ENCODE measurements at regions not wholly inside any gene's neighbourhood (a gene's known extent, or its start where the extent isn't known, plus 50 kb on each side); places are given as distances from the start of the nearest gene placed in this dataset.
A peak's percentile ranks its signal among the peaks of the same experiment; 100 is the strongest.

- H3K9ac ChIP-seq (ENCODE audit: insufficient read length) = no peak overlapping the region
- no peaks in the 10 kb centered on the region for H3K9me3 ChIP-seq (ENCODE audit: low read depth, low read length)
- H3K27ac ChIP-seq = no peak overlapping the region
- DNase-seq (ENCODE audit: low read depth, low spot score) = peak; percentile 34
- H3K4me3 ChIP-seq = no peak overlapping the region
- H3K36me3 ChIP-seq (ENCODE audit: insufficient read depth, low read length) = no peaks in the 10 kb centered on the region
- TF ChIP-seq POLR2AphosphoS5 (IDR thresholded peaks at IDR 0.05; ENCODE audit: borderline replicate concordance, low read depth, low read length) (no peak), EZH2 (IDR thresholded peaks at IDR 0.05) (no peak), FOXP2 (optimal IDR thresholded peaks at IDR 0.05; ENCODE audit: control extremely low read depth, extremely low read length, insufficient read depth) (no peak)
These were observed 245.3 kb downstream of the OGFRL1 start for GRCh38 chr6:71533939-71534379.

GRCh38 chr6:71534921-71535320, 246.3 kb downstream of the OGFRL1 start:
- no peak overlapping the region for H3K9ac ChIP-seq (ENCODE audit: insufficient read length)
- TF ChIP-seq POLR2AphosphoS5 (IDR thresholded peaks at IDR 0.05; ENCODE audit: borderline replicate concordance, low read depth, low read length) = no peak
- TF ChIP-seq EZH2 (IDR thresholded peaks at IDR 0.05) = no peak
- TF ChIP-seq FOXP2 (optimal IDR thresholded peaks at IDR 0.05; ENCODE audit: control extremely low read depth, extremely low read length, insufficient read depth) = no peak
- DNase-seq (ENCODE audit: low read depth, low spot score) = no peak
- H3K4me3 ChIP-seq = no peak overlapping the region
- H3K9me3 ChIP-seq (ENCODE audit: low read depth, low read length) = no peaks in the 10 kb centered on the region
- no peaks in the 10 kb centered on the region for H3K36me3 ChIP-seq (ENCODE audit: insufficient read depth, low read length)
- no peak overlapping the region for H3K27ac ChIP-seq

- H3K4me3 ChIP-seq = no peak overlapping the region
- H3K9ac ChIP-seq (ENCODE audit: insufficient read length) = no peak overlapping the region
- H3K9me3 ChIP-seq (ENCODE audit: low read depth, low read length) = no peaks in the 10 kb centered on the region
- no peak overlapping the region for H3K27ac ChIP-seq
- TF ChIP-seq POLR2AphosphoS5 (IDR thresholded peaks at IDR 0.05; ENCODE audit: borderline replicate concordance, low read depth, low read length) = no peak
- no peak for TF ChIP-seq FOXP2 (optimal IDR thresholded peaks at IDR 0.05; ENCODE audit: control extremely low read depth, extremely low read length, insufficient read depth)
- no peak for TF ChIP-seq EZH2 (IDR thresholded peaks at IDR 0.05)
- DNase-seq (ENCODE audit: low read depth, low spot score) = no peak
- H3K36me3 ChIP-seq (ENCODE audit: insufficient read depth, low read length) = no peaks in the 10 kb centered on the region
These were observed 249.1 kb downstream of the OGFRL1 start for GRCh38 chr6:71537717-71538116.

- Histone ChIP-seq H3K9ac (ENCODE audit: insufficient read length) (no peak overlapping the region), H3K36me3 (ENCODE audit: insufficient read depth, low read length) (no peaks in the 10 kb centered on the region), H3K9me3 (ENCODE audit: low read depth, low read length) (no peaks in the 10 kb centered on the region), H3K27ac (no peak overlapping the region), H3K4me3 (no peak overlapping the region)
- DNase-seq (ENCODE audit: low read depth, low spot score) = no peak
- TF ChIP-seq EZH2 (IDR thresholded peaks at IDR 0.05) (no peak), FOXP2 (optimal IDR thresholded peaks at IDR 0.05; ENCODE audit: control extremely low read depth, extremely low read length, insufficient read depth) (no peak), POLR2AphosphoS5 (IDR thresholded peaks at IDR 0.05; ENCODE audit: borderline replicate concordance, low read depth, low read length) (no peak)
These were observed 255.4 kb downstream of the OGFRL1 start for GRCh38 chr6:71544028-71544427.

GRCh38 chr6:71544906-71545305, 256.3 kb downstream of the OGFRL1 start:
- H3K36me3 ChIP-seq (ENCODE audit: insufficient read depth, low read length) = no peaks in the 10 kb centered on the region
- no peak overlapping the region for H3K27ac ChIP-seq
- no peaks in the 10 kb centered on the region for H3K9me3 ChIP-seq (ENCODE audit: low read depth, low read length)
- TF ChIP-seq POLR2AphosphoS5 (IDR thresholded peaks at IDR 0.05; ENCODE audit: borderline replicate concordance, low read depth, low read length) (no peak), EZH2 (IDR thresholded peaks at IDR 0.05) (no peak), FOXP2 (optimal IDR thresholded peaks at IDR 0.05; ENCODE audit: control extremely low read depth, extremely low read length, insufficient read depth) (no peak)
- DNase-seq (ENCODE audit: low read depth, low spot score) = no peak
- H3K4me3 ChIP-seq = no peak overlapping the region
- H3K9ac ChIP-seq (ENCODE audit: insufficient read length) = no peak overlapping the region

- Histone ChIP-seq H3K4me3 (no peak overlapping the region), H3K36me3 (ENCODE audit: insufficient read depth, low read length) (no peaks in the 10 kb centered on the region), H3K9me3 (ENCODE audit: low read depth, low read length) (no peaks in the 10 kb centered on the region), H3K9ac (ENCODE audit: insufficient read length) (no peak overlapping the region), H3K27ac (no peak overlapping the region)
- TF ChIP-seq EZH2 (IDR thresholded peaks at IDR 0.05) (no peak), POLR2AphosphoS5 (IDR thresholded peaks at IDR 0.05; ENCODE audit: borderline replicate concordance, low read depth, low read length) (no peak)
- DNase-seq (ENCODE audit: low read depth, low spot score) = no peak
These were observed 257.3 kb downstream of the OGFRL1 start for GRCh38 chr6:71545905-71546304.

GRCh38 chr6:71551798-71552197, 263.2 kb downstream of the OGFRL1 start:
- no peak for DNase-seq (ENCODE audit: low read depth, low spot score)
- H3K9ac ChIP-seq (ENCODE audit: insufficient read length) = no peak overlapping the region
- no peak overlapping the region for H3K27ac ChIP-seq
- H3K36me3 ChIP-seq (ENCODE audit: insufficient read depth, low read length) = no peaks in the 10 kb centered on the region
- H3K9me3 ChIP-seq (ENCODE audit: low read depth, low read length) = no peaks in the 10 kb centered on the region
- no peak overlapping the region for H3K4me3 ChIP-seq
- TF ChIP-seq FOXP2 (optimal IDR thresholded peaks at IDR 0.05; ENCODE audit: control extremely low read depth, extremely low read length, insufficient read depth) (no peak), POLR2AphosphoS5 (IDR thresholded peaks at IDR 0.05; ENCODE audit: borderline replicate concordance, low read depth, low read length) (no peak), EZH2 (IDR thresholded peaks at IDR 0.05) (no peak)

GRCh38 chr6:71556141-71556540, 267.5 kb downstream of the OGFRL1 start:
- DNase-seq (ENCODE audit: low read depth, low spot score) = no peak
- Histone ChIP-seq H3K27ac (no peak overlapping the region), H3K9ac (ENCODE audit: insufficient read length) (no peak overlapping the region), H3K4me3 (no peak overlapping the region), H3K9me3 (ENCODE audit: low read depth, low read length) (no peaks in the 10 kb centered on the region), H3K36me3 (ENCODE audit: insufficient read depth, low read length) (no peaks in the 10 kb centered on the region)
- TF ChIP-seq POLR2AphosphoS5 (IDR thresholded peaks at IDR 0.05; ENCODE audit: borderline replicate concordance, low read depth, low read length) = no peak
- no peak for TF ChIP-seq EZH2 (IDR thresholded peaks at IDR 0.05)
- TF ChIP-seq FOXP2 (optimal IDR thresholded peaks at IDR 0.05; ENCODE audit: control extremely low read depth, extremely low read length, insufficient read depth) = no peak

- Histone ChIP-seq H3K4me3 (no peak overlapping the region), H3K9ac (ENCODE audit: insufficient read length) (no peak overlapping the region), H3K9me3 (ENCODE audit: low read depth, low read length) (no peaks in the 10 kb centered on the region), H3K27ac (no peak overlapping the region), H3K36me3 (ENCODE audit: insufficient read depth, low read length) (no peaks in the 10 kb centered on the region)
- no peak for DNase-seq (ENCODE audit: low read depth, low spot score)
- TF ChIP-seq EZH2 (IDR thresholded peaks at IDR 0.05) (no peak), POLR2AphosphoS5 (IDR thresholded peaks at IDR 0.05; ENCODE audit: borderline replicate concordance, low read depth, low read length) (no peak), FOXP2 (optimal IDR thresholded peaks at IDR 0.05; ENCODE audit: control extremely low read depth, extremely low read length, insufficient read depth) (no peak)
These were observed 270.4 kb downstream of the OGFRL1 start for GRCh38 chr6:71558974-71559373.
